Endothelial cell of umbilical vein (primary cell): ENCODE measurements at regions not wholly inside any gene's neighbourhood (a gene's known extent, or its start where the extent isn't known, plus 50 kb on each side); places are given as distances from the start of the nearest gene placed in this dataset.

Experiments
- BruUV-seq: library from RNA; stranded (reverse); fragments of 400-500 nt; replicated peaks from 2 replicates; lab custom pipeline; 2021; lab: Mats Ljungman, UMichigan
- CTCF ChIA-PET: fragments of 300-600, 350-600 bp; sonication (Branson Sonifier 250); formaldehyde crosslinking; loops from one replicate; lab custom pipeline; 2021; ENCODE audit warnings: antibody characterized with exemption, inconsistent platforms; lab: Charles Lee
- POLR2A ChIA-PET: fragments of 300-600, 350-600 bp; sonication (Branson Sonifier 250); formaldehyde crosslinking; loops from one replicate; lab custom pipeline; 2021; ENCODE audit warnings: antibody characterized with exemption, inconsistent platforms; lab: Charles Lee
- DNase-seq: peaks from one replicate; pipeline ENCODE4 v3.0.0-alpha.2; 2011; ENCODE audit warnings: low read depth, low spot score
- FAIRE-seq: peaks from 2 replicates; lab custom pipeline; 2011; peaks lifted over from hg19 to GRCh38; lab: Jason Lieb, UNC
- H2AFZ ChIP-seq: 2 replicates; pipeline ENCODE4 v1.6.0; 2012; ENCODE audit warnings: low read depth, low read length, control low read depth, inconsistent platforms
- H3K27ac ChIP-seq: 2 replicates; pipeline ENCODE4 v1.5.1; 2011; ENCODE audit warnings: low read depth, mild to moderate bottlenecking, control low read depth, low read length, moderate library complexity; ENCODE audit not compliant: insufficient read depth
- H3K27me3 ChIP-seq, 2 experiments: 2 replicates each; pipeline versions ENCODE4 v1.6.0 to v1.6.1; 2011; ENCODE audit warnings: low read length in 2 of 2, mixed read lengths in 1 of 2; ENCODE audit not compliant: control insufficient read depth in 2 of 2, insufficient read depth in 2 of 2
- H3K36me3 ChIP-seq, 2 experiments: 2 replicates in 1 of 2; 3 replicates in 1 of 2; pipeline ENCODE4 v1.5.1; 2011; ENCODE audit warnings: low read length in 2 of 2, mild to moderate bottlenecking in 1 of 2, moderate library complexity in 1 of 2; ENCODE audit not compliant: control insufficient read depth in 2 of 2, insufficient read depth in 2 of 2; ENCODE audit errors: extremely low read depth in 1 of 2
- H3K4me1 ChIP-seq: 3 replicates; pipeline ENCODE4 v1.5.1; 2011; ENCODE audit warnings: mild to moderate bottlenecking, low read length; ENCODE audit not compliant: control insufficient read depth, insufficient read depth; ENCODE audit errors: extremely low read depth
- H3K4me2 ChIP-seq: 2 replicates; pipeline ENCODE4 v1.6.1; 2011; ENCODE audit warnings: low read length, control low read depth, mixed read lengths; ENCODE audit not compliant: insufficient read depth
- H3K4me3 ChIP-seq, 3 experiments: fragments of 200-600 bp in 1 of 3; sonication (generic), shearing (Covaris generic) in 1 of 3; replicated peaks in 1 of 3; 2 replicates each; pipeline ENCODE4 v1.5.1; 2011 to 2016; ENCODE audit warnings: control low read depth in 3 of 3, low read length in 3 of 3, mild to moderate bottlenecking in 2 of 3, inconsistent platforms in 1 of 3, low read depth in 1 of 3, moderate library complexity in 1 of 3; ENCODE audit not compliant: insufficient read depth in 1 of 3
- H3K79me2 ChIP-seq: 2 replicates; pipeline ENCODE4 v1.6.0; 2012; ENCODE audit warnings: low read length, inconsistent platforms; ENCODE audit not compliant: control insufficient read depth, insufficient read depth
- H3K9ac ChIP-seq: replicated peaks from 2 replicates; pipeline ENCODE3; 2011; ENCODE audit warnings: low read length, control low read depth; ENCODE audit not compliant: insufficient read depth; ENCODE audit errors: extremely low read depth
- H3K9me1 ChIP-seq: replicated peaks from 3 replicates; pipeline ENCODE4 v1.6.0; 2011; ENCODE audit warnings: mild to moderate bottlenecking, low read length; ENCODE audit not compliant: control insufficient read depth, insufficient read depth; ENCODE audit errors: extremely low read depth
- H3K9me3 ChIP-seq: replicated peaks from 2 replicates; pipeline ENCODE4 v1.5.1; 2012; ENCODE audit warnings: low read length, inconsistent platforms; ENCODE audit not compliant: control insufficient read depth, insufficient read depth
- H4K20me1 ChIP-seq: replicated peaks from 2 replicates; pipeline ENCODE3; 2011; ENCODE audit warnings: mild to moderate bottlenecking, low read length; ENCODE audit not compliant: control insufficient read depth, insufficient read depth; ENCODE audit errors: extremely low read depth
- CTCF ChIP-seq, 2 donors: IDR thresholded peaks; 1 replicate in 1 of 2; 2 replicates in 1 of 2; pipeline ENCODE4 v1.5.1; 2011; ENCODE audit warnings: low read length in 2 of 2, mild to moderate bottlenecking in 2 of 2, moderate library complexity in 2 of 2, control low read depth in 1 of 2, inconsistent platforms in 1 of 2, low read depth in 1 of 2; ENCODE audit not compliant: insufficient read depth in 1 of 2; ENCODE audit errors: extremely low read depth in 1 of 2
- EZH2 ChIP-seq: IDR thresholded peaks from 2 replicates; pipeline ENCODE4 v1.6.1; 2012; ENCODE audit warnings: borderline replicate concordance, low read depth, mild to moderate bottlenecking, moderate library complexity, low read length, inconsistent platforms; ENCODE audit not compliant: severe bottlenecking
- FOS ChIP-seq: IDR thresholded peaks from 2 replicates; pipeline ENCODE4 v1.6.1; 2011; ENCODE audit warnings: mild to moderate bottlenecking, low read length, moderate library complexity, borderline replicate concordance; ENCODE audit not compliant: insufficient read depth
- GATA2 ChIP-seq: IDR thresholded peaks from 2 replicates; pipeline ENCODE4 v1.7.0; 2011; ENCODE audit warnings: low read depth, mild to moderate bottlenecking, moderate library complexity, mixed read lengths, low read length; ENCODE audit not compliant: insufficient read length, insufficient read depth
- JUN ChIP-seq: IDR thresholded peaks from 2 replicates; pipeline ENCODE4 v1.6.1; 2011; ENCODE audit warnings: borderline replicate concordance, low read depth; ENCODE audit not compliant: insufficient read length, insufficient read depth
- MAX ChIP-seq: IDR thresholded peaks from 2 replicates; pipeline ENCODE4 v1.6.1; 2011; ENCODE audit not compliant: insufficient read depth, insufficient read length
- MYC ChIP-seq: IDR thresholded peaks from one replicate; pipeline ENCODE4 v1.6.1; 2011; ENCODE audit warnings: mild to moderate bottlenecking, low read depth, low read length
- POLR2A ChIP-seq: IDR thresholded peaks from 2 replicates; pipeline ENCODE4 v1.6.1; 2012; ENCODE audit warnings: low read depth, mild to moderate bottlenecking, control low read depth, low read length
- POLR2AphosphoS5 ChIP-seq: IDR thresholded peaks from 2 replicates; pipeline ENCODE4 v1.6.1; 2012; ENCODE audit warnings: low read depth, mild to moderate bottlenecking, control low read depth, low read length, moderate library complexity; ENCODE audit not compliant: insufficient read depth
- dilution Hi-C: fragments of 300-500 bp; cut with MboI; formaldehyde crosslinking; loops from one replicate; pipeline ENCODE4 v1.15.0; 2019; ENCODE audit warnings: low sequenced_read_pairs; ENCODE audit not compliant: extremely low pct_ligation_motif_present
- intact Hi-C: fragments of 100-400 bp; cut with micrococcal nuclease; formaldehyde crosslinking; loops from one replicate; pipeline ENCODE4 v1.10.0; 2022

- no peak for DNase-seq
- H3K9me3 ChIP-seq: no peaks in the 10 kb centered on the region
- POLR2A ChIA-PET: no interaction called here
- no peaks in the 10 kb centered on the region for H3K4me1 ChIP-seq
- FAIRE-seq: no peak
- no peaks in the 10 kb centered on the region for H4K20me1 ChIP-seq
- H3K4me3 ChIP-seq: no peak overlapping the region
- CTCF ChIA-PET: interaction anchor here (1.0 to 10.0 kb wide), 24 partner anchors 9 to 1941 kb away, joined by 3 to 372 read pairs (median 6); partner anchors contain the start of gene PKDCC
- no peaks in the 10 kb centered on the region for H3K36me3 ChIP-seq
- TF ChIP-seq POLR2AphosphoS5: no peak
- no peak overlapping the region for H3K27ac ChIP-seq
- H3K79me2 ChIP-seq: no peaks in the 10 kb centered on the region
- no peak overlapping the region for H2AFZ ChIP-seq
- intact Hi-C loops (loop anchor here (5.0 kb wide), 1 partner anchor 473 kb away; no protein-coding TSS in a partner anchor), dilution Hi-C loops (loop anchor here (25.0 kb wide), 1 partner anchor 233 kb away; no protein-coding TSS in a partner anchor)
- no peak overlapping the region for H3K9ac ChIP-seq
- no TSS peak for BruUV-seq
- H3K27me3 ChIP-seq: peaks cover 4% of the 10 kb centered on the region in 2 experiments
- H3K9me1 ChIP-seq: no peaks in the 10 kb centered on the region
- no peak overlapping the region for H3K4me2 ChIP-seq
Observed at GRCh38 chr2:41854227-41854626, 193.6 kb upstream of the PKDCC start.

GRCh38 chr2:41856946-41857345 lies 190.9 kb upstream of the PKDCC start:
- intact Hi-C loops (no loop called here), dilution Hi-C loops (loop anchor here (25.0 kb wide), 1 partner anchor 230 kb away; no protein-coding TSS in a partner anchor)
- ChIA-PET POLR2A (no interaction called here), CTCF (interaction anchor here (0.6 to 10.0 kb wide), 4 partner anchors 10 to 238 kb away, joined by 3 to 372 read pairs (median 8); no protein-coding TSS in a partner anchor)
- Histone ChIP-seq H2AFZ (no peak overlapping the region), H3K9me3 (no peaks in the 10 kb centered on the region), H3K9me1 (peaks cover 2% of the 10 kb centered on the region), H3K4me3 (no peak overlapping the region), H3K4me2 (no peak overlapping the region), H3K4me1 (peaks cover 2% of the 10 kb centered on the region), H3K27me3 (peaks cover 0 to 4% of the 10 kb centered on the region in 2 experiments), H3K27ac (no peak overlapping the region), H3K9ac (no peak overlapping the region), H3K79me2 (no peaks in the 10 kb centered on the region), H4K20me1 (no peaks in the 10 kb centered on the region), H3K36me3 (no peaks in the 10 kb centered on the region)
- FAIRE-seq (no peak), DNase-seq (no peak)
- BruUV-seq: no TSS peak
- TF ChIP-seq MAX (no peak), GATA2 (no peak), POLR2AphosphoS5 (no peak), EZH2 (no peak), POLR2A (no peak), MYC (no peak), JUN (no peak), CTCF (IDR thresholded peaks at IDR 0.05; ENCODE audit: extremely low read depth in 1 of 2, insufficient read depth in 1 of 2, low read depth in 1 of 2, low read length in 2 of 2) (no peak), FOS (no peak)
